Islet of Langerhans (tissue), 1 donor: ENCODE measurements at regions not wholly inside any gene's neighbourhood (a gene's known extent, or its start where the extent isn't known, plus 50 kb on each side); places are given as distances from the start of the nearest gene placed in this dataset.
"Not testable (repeated sequence)": the region's sequence is repeated elsewhere in the genome, so short reads cannot be mapped to it uniquely, and the experiment has no call there.

Source experiments
- FAIRE-seq: peaks from one replicate; lab custom pipeline; 2011; peaks lifted over from hg19 to GRCh38; lab: Jason Lieb, UNC

DNA sequence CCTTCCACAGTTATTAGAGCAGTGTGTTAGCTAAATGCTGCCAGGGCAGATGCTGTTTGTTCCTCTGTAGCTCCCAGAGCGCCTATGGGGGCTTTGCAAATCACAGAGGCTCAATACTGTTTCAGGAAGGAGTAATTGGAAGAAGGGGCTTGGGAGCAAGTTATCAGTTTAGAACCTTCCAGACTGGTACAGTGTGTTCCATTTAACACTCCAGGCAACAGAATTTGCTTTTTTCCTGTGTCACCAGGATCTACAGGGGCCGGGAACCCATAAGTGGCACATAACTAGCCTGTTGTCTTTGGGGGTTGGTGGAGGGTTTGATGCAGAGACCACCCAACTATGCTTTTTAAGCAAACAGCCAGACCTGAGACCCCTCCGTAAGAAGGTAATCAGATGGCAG lies 307.3 kb upstream of the KCNN2 start:
- FAIRE-seq = no peak

DNA sequence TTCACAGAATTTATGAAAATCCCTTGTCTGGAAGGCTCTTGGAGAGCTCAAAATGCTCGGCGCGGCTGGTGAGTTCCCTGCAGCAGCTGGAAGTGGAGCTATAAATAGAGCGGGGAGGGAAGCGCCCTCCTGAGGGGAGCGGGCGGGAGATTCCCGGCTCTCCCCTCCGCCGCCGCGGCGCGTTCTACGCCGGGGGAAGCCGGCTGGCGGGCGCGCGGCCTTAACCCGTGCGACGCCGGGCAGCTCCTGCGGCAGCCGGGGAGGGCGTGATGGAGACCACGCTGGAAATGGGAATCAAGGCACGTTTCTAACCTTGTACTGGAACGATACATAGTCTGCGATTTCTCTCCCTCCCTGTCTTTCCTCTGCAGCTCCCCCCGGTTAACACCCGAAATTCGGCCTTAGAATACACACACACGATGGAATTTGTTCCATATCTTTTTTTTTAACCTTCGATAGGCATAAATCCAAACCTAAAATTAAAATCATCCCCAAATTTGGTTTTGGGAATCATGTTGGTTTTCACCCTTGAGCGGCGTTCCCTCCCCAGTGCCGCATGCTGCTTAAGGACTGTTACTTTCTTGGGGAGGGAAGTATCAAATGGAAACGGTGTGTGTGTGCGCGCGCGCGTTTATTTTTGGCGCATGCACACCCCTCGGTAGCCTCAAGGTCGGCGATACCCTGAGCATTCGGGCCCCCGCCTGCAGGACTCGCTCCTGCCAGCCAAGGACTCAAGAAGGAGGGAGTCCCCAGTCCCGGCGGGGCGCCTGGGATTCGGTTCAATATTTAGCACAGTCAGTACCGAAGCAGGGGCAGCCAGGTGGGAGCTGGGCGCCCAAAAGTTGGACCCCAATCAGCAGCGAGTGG lies 306.3 kb upstream of the KCNN2 start:
- FAIRE-seq = no peak

DNA sequence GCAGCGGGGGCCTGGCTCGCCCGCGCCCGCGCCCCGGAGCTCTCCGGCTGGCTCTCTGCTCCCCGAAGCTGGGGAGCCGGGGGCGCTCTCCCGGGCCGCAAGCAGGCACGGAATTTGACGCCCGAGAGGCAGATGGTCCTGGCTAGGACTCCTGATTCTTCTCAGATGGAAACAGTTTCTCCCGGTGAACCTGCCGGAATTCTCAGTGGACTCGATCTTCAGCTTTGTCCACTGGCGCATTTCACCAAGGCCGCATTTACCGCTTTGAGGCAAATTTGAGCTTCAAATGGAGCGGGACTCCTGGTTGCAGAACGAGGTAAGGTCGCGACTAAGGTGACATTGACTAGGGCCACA lies 305.7 kb upstream of the KCNN2 start:
- no peak for FAIRE-seq

DNA sequence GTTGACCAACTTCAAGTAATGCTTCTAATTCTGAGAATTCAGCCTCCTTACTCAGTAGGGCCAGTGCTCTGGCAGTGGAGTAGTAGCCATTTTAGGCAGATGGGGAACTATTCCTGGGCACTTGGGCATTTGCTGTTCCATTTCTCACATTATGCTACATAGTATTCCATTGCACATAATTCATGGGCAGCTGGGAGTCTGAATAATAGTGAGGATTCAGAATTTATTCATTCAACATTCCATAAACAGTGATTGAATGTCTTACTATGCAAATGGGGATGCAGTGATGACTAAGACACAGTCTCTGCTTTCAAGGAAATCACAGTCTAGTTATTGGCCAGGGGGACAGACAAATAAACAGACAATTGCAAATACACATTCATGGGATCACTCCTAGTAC lies 301.0 kb upstream of the KCNN2 start:
- no peak for FAIRE-seq

DNA sequence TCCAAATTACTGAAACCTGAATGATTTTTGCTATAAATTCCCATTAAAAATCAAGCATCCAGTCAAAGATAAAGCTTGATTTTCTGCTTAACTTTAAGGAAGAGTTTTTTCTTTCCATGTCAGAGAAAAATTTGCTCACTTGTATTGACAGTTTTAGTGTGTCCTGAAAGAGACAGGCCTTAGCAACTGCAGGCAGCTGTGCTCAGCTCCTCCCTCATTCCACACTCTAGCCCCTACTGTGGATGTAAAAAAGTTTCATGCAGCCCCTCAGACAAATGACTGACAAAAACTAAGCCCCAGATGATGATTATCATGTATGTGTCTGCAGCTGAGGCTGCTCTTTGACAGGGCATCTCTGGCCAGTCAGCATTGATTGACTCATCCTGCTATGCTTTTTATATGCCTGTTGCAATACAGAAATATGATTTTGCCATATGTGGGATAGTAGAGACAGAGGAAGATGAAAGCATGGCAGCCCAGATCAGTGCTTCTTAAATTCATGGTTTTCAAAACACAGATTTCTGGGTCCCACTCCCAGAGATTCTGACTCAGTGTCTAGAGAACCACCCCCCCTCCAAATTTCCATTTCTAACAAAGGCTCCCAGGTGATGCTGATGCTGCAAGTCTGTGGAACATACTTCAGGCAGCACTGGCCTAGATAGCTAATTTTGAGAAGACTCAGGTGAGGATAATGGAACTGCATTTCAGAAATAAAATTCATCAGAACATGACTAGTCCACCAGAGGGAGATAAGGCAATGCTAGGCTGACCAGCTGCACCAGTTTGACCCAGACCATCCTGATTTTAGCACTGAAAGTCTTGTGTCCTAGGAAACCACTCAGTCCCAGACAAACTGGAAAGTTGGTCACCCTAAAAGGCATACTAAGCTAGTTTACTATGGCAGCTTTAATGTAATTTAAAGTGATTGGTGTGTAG lies 298.7 kb upstream of the KCNN2 start:
- FAIRE-seq = no peak

DNA sequence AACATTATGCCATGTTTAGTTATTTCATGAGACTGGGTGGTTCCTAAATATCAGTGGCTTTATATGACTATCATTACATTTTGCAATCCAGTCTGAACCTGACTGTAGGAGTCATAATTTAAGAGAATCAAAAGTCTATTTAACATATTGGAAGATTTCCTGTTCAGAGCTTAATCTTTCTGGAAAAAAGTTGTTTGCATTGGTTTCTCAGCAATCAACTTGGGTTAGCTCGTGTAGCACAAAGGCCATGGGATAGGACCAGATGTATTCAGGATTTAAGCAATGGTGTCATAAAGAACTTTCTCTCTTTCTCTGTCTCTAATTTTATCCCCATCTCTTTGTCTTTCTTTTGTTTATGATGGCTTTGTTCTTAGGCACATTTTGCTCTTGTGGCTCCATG lies 296.0 kb upstream of the KCNN2 start:
- no peak for FAIRE-seq

DNA sequence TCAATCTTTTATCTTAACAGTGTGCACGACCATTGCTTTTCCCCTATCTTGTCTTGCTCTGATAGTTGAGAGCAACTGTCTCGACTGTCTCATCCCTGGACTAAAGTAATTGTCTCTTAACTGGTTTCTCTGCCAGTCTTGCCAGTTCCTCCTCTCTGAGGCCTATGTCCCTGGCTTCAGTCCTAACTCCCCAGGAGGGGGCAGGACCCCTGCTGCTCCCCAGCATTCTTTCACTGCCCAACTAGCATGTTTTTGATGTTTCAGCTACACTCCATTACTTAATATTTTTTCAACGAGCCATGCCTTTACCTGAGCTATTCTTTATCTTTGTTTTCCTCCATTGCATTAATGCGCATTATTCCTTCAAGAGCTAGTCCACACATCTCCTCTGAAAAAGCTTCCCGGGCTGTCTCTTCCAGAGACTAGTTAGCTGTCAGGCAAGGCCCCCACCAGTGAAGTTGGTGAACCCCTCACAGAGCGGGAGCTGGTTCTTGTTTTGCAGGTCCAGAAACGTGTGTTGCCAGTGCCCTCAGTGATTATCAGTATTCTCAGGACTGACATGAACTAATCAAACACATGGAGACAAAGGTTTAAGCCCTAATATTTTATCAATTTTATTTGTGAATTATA lies 291.7 kb upstream of the KCNN2 start:
- no peak for FAIRE-seq

DNA sequence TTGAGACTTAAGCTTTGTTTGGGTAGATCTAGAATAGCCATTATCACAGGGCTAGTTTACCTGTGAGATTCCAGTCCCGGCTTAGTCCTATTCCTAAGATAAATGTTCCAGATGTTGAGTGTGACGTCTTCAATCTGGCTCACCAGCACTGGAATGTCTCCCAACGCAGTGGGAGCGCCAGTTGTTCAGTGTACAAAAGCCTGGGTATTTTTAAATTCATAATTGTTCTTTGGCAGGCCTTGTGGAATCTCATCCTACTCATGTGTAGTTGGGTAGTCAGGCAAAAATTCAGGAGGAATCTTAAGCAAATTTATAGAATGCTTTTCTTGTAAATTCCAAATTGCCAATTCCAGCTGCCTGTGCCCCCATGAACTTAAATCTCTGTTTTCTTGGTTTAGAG lies 272.6 kb upstream of the KCNN2 start:
- FAIRE-seq = no peak

DNA sequence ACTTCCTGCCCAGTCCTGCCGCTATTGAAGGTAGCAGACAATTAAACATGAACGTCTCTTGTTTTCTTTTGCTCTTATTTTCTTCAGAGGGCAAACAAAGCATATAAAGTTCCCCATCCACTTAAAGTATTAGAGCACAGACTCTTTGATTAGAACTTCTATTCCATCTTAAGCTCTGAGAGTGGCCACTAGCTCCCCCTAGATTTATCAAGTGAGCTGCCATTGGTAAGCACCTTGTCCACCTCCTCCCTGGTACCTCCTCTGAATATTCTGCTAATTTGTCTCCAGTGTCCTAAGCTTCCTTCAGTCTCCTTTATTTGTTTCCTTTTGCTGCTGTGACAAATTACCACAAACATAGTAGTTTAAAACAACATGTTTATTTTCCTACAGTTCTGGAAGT lies 264.3 kb upstream of the KCNN2 start:
- FAIRE-seq = no peak

DNA sequence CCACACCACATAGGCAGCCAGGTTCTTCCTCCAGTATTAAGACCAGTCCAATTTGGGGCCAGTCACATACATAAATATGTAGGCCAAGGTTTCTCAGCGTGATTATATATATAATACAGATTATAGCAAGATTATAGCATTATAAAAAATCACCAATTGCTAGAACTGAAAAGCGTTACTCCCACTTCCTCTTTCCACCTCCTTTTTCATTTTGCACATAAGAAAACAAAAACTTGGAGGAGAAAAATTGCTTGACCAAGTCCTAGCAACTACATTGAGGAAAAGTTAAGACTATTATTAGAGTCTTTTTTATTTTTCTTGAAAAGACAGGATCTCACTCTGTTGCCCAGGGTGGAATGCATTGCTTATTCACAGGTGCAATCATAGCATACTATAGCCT lies 262.7 kb upstream of the KCNN2 start:
- no peak for FAIRE-seq

DNA sequence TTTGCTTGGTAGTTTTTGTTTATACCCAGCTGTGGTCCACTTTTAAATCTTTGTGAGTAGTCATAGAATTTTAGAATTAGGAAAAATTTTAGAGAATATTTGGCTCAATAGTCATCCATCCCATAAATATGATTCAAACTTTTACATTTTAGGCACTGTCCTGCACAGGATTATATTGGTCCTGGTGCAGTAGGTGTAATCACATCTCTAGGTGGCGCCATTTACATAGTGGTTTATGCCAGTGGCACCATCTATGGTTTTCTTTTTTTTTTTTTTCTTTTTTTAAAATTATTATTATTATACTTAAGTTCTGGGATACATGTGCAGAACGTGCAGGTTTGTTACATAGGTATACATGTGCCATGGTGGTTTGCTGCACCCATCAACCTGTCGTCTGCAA lies 260.7 kb upstream of the KCNN2 start:
- FAIRE-seq = peak; percentile 73

DNA sequence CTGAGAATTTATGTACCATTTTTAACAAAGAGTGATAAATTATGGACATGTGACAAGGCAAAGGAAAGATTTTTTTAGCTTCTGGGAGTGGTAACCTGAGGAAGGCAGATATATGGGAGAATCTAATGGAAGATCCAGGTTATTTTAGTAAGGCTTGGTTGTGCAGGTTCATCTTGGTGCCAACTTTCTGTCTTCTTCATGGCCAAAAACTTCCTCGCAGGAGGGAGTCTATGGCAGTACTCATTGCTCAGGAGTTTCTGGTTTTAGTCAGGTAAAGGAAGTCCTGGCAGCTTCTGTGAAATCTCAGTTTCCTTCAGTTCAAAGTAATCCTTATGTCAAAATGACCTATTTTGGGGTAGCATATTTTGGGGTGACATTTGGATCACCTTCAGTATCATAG lies 248.3 kb upstream of the KCNN2 start:
- FAIRE-seq = no peak

DNA sequence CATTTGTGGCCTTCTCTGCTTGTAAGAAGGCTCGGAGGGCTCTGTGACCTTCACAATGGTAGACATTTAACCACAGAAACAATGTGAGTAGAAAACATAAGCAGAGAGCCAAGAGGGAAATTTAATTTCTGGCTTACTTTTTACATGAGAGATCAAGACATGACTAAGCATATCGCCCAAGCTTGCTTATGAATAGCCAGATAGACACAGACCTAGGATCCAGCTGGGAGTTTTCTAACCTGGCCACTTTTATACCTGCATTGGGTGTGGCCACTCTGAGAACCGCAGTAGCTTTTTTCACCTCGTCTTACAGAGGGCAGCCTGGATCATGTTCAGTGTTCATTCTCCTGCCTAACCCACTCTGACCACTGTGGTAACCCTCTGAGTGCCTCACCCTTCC lies 244.9 kb upstream of the KCNN2 start:
- FAIRE-seq = no peak

DNA sequence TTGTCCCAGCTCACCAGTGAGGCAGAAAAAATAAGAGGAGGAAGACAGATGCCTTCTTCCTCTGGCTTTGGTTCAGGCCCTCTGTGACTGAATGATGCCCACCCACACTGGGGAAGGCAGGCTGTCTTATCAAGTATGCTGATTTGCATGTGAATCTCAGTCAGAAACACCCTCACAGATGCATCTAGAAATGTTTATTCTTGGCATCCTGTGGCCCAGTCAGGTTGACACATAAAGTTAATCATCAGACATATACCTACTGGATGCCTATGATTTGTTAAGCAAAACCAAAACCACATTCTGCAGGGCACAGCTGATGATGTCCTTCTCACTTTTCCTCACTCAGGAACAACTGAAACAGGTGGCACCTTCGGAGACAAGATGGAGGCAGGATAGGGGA lies 243.4 kb upstream of the KCNN2 start:
- FAIRE-seq = no peak

DNA sequence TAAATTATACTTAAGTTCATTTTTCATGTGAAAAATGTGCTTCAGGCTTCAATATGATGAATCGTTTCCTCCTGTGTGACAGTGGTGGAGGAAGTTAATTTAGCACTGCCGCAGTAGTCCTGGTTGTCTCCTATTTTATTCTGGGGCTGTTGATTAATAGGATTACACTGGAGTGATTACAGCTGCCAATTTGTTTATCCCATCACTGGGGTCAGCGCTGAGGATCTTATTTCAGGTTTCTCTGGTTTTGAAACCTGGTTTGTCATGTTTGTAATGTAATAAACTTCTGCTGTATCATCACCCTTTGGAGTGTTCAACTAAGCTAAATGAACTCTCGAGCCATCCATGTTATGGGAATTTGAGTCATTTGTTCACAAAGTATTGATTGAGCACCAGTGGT lies 241.7 kb upstream of the KCNN2 start:
- FAIRE-seq = no peak

DNA sequence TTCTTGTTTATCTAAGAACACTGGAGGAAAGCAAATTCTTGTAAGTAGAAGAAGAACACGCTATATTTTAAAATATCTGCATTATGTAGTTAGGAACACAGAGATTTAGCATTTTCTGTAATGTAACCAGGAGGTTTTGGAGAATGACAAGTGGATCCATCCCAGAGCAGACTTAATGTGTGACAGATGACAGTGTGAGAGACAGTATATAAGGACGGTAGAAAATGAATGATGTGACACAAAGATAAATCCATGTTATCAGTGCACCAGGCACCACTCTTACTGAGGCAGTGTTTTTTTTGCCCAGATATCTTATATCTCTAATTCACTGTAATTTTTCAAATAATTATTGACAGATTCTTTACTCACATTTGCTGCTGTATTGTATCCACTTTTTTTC lies 239.0 kb upstream of the KCNN2 start:
- no peak for FAIRE-seq

DNA sequence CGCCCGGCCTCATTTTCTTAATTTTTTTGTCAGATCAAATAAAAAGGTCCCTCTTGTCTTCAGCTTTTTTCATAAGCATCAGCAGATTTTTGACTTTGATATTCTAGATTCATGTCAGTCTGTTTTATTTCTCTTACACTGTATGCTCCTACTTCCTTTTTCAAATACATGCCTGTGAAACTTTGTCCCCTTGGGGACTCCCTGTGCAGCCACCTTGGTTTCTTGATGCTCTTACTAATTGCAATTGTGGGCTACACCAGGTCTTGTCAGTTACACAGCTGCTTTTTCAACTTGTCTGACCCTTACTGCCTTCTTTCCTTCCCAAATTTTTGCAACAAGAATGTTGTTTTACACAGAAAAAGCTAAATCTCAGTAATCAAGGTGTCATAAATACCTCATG lies 238.2 kb upstream of the KCNN2 start:
- FAIRE-seq = no peak

DNA sequence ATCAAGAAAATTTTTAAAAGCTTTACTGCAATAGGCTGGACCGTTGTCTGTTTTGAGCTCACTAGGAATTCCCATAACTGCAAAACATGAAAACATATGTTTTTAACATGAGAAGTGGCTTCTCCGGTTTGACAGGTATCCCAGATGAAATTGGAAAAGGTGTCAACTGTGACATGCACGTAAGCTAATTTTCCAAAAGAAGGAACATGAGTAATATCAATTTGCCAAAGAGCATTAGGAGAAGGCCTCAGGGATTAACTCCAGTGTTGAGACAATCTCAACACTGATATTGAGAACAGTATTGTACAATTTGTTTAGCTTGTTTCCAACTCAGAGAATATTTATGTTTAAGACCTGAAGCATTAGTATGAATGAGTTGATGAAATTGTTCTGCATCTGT lies 215.5 kb upstream of the KCNN2 start:
- no peak for FAIRE-seq

DNA sequence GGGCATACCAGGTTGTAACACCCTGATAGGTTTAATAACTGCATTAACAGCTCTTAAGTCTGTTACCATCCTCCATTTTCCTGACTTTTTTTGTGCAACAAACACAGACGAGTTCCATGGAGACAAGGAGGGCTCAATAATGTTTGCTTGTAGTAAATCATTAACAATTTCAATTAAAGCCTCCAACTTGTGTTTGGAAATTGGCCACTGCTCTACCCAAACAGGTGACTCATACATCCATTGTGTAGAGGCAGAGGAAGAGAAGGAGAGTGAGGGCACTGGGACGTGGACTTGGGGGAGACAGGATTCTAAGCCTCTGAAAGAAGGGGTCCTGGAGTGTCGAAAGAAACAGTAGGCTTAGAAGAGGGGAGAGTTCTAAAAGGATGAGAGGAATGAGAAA lies 213.6 kb upstream of the KCNN2 start:
- peak; percentile 70 for FAIRE-seq

DNA sequence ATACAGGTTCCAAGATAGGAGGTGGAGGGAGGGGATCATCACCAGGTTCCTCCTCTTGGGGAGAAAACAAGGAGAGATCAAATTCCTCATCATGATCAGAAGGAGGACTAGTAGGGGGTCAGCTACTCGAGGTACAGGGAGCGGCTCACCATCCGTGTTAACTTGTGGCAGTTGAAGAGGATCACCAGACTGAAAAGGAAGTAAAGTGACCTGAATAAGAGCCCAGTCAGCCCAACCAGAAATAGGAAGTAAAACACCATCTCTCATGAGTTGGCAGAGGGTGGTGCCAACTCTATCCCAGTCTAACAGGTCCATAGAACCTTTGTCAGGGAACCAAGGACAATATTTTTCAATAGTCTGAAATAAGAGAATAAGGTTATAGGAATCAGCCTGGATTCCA lies 213.1 kb upstream of the KCNN2 start:
- not testable (repeated sequence) for FAIRE-seq

DNA sequence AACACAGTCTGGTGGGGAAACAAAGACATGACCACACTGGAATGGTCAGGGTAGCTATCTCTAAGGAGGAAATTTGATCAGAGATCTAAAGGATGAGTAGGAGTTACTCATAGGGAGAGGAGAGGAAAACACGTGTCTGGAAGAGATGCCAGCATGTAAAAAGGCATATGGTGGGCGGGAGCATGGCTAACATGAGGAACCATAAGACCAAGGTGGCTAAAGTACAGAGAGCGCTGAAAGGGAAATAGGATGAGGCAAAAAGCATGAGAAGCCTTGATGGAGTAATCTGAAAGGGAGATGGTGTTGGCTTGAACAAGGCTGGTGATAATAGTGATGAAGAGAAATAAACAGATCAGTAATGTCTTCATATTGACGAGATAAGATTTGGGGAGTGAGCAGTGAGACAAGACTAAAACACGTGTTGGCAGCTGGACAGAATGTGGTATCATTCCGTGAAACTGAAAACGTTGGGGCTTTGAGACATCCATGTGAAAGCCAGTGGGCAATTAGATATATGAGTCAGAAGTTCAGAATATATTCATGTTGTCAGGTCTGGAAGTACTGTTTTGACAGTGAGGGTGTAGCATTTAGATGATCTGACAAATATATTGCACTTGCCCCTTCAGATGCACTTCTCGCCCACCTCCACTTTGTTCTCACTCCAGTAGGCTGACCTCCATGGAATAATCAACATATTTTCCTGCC lies 209.1 kb upstream of the KCNN2 start:
- no peak for FAIRE-seq

DNA sequence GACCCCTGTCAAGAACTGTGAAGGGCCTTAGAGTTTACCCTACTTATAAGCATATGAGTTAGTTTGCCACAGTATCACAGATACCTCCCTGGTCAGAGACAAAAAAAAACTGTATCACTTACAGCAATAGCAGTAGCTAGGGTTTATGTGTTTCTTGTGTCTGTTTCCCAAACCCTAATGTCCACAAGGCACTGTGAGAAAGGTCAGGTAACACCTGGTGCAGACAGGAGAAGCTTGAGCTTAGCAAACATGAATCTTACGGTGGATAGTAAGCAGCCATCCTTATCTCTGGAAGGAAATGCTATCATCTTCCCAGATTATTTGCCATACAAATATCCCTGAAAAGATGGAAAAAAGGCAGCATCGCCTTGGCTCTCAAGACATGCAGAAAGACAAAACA lies 208.5 kb upstream of the KCNN2 start:
- no peak for FAIRE-seq

DNA sequence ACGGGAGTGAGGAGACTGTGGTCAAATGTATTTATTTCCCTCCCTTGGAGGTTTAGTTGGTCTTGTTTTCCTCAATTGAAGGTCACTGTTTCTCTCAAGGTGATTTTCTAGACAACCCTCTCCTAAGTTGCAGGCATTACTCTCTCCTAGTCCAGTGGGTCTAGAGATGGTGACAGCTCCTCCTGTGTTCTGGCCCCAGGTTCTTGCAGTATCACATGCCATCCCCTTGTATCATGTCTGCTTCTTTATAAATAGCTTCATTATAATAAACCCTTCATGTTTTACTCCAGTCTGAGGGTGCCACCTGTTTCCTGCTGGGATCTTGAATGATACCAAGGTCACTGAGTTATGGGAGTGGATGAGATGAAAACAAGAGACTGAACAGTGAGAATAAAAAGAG lies 208.0 kb upstream of the KCNN2 start:
- FAIRE-seq = no peak
